Ishikawa (cell line): ENCODE measurements at regions not wholly inside any gene's neighbourhood (a gene's known extent, or its start where the extent isn't known, plus 50 kb on each side); places are given as distances from the start of the nearest gene placed in this dataset.

Source experiments
- CEBPB ChIP-seq: IDR thresholded peaks from 2 replicates; pipeline ENCODE4 v1.6.1; 2012
- CREB1 ChIP-seq: IDR thresholded peaks from 2 replicates; pipeline ENCODE4 v1.6.1; 2012; ENCODE audit warnings: low read depth
- EGR1 ChIP-seq: IDR thresholded peaks from 2 replicates; pipeline ENCODE4 v1.6.1; 2012
- EP300 ChIP-seq: IDR thresholded peaks from 2 replicates; pipeline ENCODE4 v1.6.1; 2012; ENCODE audit warnings: borderline replicate concordance
- FOXM1 ChIP-seq: IDR thresholded peaks from 2 replicates; pipeline ENCODE4 v1.6.1; 2012; ENCODE audit warnings: low read depth, borderline replicate concordance
- NFIC ChIP-seq: IDR thresholded peaks from 2 replicates; pipeline ENCODE4 v1.6.1; 2012
- RAD21 ChIP-seq: IDR thresholded peaks from 2 replicates; pipeline ENCODE4 v1.6.1; 2012; ENCODE audit warnings: low read depth
- TAF1 ChIP-seq: IDR thresholded peaks from 2 replicates; pipeline ENCODE4 v1.6.1; 2012; ENCODE audit warnings: low read depth, mild to moderate bottlenecking
- TCF12 ChIP-seq: IDR thresholded peaks from 2 replicates; pipeline ENCODE4 v1.6.1; 2012; ENCODE audit warnings: low read depth
- TEAD4 ChIP-seq: IDR thresholded peaks from 2 replicates; pipeline ENCODE4 v1.6.1; 2012
- YY1 ChIP-seq: IDR thresholded peaks from 2 replicates; pipeline ENCODE4 v1.6.1; 2012; ENCODE audit warnings: low read depth
- ZBTB7A ChIP-seq: IDR thresholded peaks from 2 replicates; pipeline ENCODE4 v1.6.1; 2012; ENCODE audit warnings: low read depth
- TF ChIP-seq, protein P1 (sequence below): IDR thresholded peaks from 2 replicates; pipeline ENCODE4 v1.6.1; 2012
- TF ChIP-seq, protein P2 (sequence below): IDR thresholded peaks from 2 replicates; pipeline ENCODE4 v1.6.1; 2012; ENCODE audit warnings: low read depth, mild to moderate bottlenecking
- TF ChIP-seq, protein P3 (sequence below): IDR thresholded peaks from 2 replicates; pipeline ENCODE4 v1.6.1; 2012

DNA sequence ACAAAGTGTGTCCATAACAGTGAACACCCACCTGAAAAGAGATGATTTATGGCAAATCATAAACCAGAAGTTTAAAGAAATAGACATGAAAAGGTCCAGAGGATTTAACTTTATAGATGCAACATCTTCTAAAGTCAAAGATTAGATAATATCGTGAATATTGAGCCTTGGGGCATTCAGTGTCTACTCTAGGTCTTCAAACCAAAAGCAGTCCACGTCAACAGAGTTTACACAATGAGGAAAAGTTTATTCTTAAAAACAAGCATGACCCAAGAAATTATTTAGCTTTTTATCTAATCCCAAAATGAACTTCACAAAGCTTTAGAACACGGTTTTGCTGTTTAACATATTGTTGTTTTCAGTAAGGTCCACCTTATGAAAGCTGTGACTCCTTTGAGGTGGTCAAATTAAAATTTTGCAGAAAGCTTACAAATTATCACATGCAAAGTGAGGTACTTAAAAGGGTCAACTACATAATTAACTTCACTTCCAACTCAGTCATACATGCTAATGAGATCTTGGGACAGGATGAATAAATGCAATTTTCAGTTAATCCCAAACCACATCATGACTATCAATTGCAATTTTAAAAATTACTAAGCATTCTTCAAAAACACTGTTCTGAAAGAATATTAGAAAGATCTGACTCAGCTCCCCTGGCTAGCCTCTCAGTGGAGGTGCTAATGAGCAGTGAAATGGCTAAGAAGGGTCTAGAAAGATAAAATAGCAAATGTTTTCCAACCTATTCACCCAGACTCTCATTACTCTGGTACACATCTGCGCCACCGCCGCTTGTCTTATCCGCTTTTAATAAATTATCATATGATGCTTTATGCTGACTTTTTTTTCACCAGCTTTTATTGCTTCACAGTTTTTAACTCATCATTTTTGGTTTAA lies 92.4 kb upstream of the WDR17 start:
- TF ChIP-seq, protein P1, sequence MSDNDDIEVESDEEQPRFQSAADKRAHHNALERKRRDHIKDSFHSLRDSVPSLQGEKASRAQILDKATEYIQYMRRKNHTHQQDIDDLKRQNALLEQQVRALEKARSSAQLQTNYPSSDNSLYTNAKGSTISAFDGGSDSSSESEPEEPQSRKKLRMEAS = no peak
- TF ChIP-seq EGR1 (no peak), FOXM1 (no peak), TEAD4 (no peak), RAD21 (no peak), YY1 (no peak), NFIC (no peak), TCF12 (no peak), TAF1 (no peak), CREB1 (no peak), ZBTB7A (no peak), CEBPB (no peak), EP300 (no peak)
- TF ChIP-seq, protein P2, sequence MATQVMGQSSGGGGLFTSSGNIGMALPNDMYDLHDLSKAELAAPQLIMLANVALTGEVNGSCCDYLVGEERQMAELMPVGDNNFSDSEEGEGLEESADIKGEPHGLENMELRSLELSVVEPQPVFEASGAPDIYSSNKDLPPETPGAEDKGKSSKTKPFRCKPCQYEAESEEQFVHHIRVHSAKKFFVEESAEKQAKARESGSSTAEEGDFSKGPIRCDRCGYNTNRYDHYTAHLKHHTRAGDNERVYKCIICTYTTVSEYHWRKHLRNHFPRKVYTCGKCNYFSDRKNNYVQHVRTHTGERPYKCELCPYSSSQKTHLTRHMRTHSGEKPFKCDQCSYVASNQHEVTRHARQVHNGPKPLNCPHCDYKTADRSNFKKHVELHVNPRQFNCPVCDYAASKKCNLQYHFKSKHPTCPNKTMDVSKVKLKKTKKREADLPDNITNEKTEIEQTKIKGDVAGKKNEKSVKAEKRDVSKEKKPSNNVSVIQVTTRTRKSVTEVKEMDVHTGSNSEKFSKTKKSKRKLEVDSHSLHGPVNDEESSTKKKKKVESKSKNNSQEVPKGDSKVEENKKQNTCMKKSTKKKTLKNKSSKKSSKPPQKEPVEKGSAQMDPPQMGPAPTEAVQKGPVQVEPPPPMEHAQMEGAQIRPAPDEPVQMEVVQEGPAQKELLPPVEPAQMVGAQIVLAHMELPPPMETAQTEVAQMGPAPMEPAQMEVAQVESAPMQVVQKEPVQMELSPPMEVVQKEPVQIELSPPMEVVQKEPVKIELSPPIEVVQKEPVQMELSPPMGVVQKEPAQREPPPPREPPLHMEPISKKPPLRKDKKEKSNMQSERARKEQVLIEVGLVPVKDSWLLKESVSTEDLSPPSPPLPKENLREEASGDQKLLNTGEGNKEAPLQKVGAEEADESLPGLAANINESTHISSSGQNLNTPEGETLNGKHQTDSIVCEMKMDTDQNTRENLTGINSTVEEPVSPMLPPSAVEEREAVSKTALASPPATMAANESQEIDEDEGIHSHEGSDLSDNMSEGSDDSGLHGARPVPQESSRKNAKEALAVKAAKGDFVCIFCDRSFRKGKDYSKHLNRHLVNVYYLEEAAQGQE = no peak
- TF ChIP-seq, protein P3, sequence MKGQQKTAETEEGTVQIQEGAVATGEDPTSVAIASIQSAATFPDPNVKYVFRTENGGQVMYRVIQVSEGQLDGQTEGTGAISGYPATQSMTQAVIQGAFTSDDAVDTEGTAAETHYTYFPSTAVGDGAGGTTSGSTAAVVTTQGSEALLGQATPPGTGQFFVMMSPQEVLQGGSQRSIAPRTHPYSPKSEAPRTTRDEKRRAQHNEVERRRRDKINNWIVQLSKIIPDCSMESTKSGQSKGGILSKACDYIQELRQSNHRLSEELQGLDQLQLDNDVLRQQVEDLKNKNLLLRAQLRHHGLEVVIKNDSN = no peak

DNA sequence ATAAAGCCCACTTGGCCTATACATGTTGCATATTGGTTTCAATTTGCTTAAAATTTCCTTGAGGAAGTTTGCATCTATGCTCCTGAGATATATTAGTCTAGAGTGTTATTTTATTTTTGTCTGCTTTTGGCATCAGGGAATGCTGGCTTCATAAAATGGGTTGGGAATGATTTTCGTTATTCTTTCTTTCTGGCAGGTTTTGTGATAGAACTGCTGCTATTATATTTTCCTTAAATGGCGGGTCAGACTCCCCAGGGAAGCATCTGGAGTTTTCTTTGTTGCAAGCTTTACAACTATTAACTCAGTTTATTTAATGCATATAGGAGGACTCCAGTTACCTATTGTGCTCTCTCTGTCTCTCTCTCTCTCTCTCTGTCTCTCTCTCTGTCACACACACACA lies 82.0 kb upstream of the WDR17 start:
- TF ChIP-seq, protein P3 = no peak
- TF ChIP-seq CREB1 (no peak), TEAD4 (no peak), NFIC (no peak), TAF1 (no peak), EP300 (no peak), YY1 (no peak), ZBTB7A (no peak), RAD21 (no peak), FOXM1 (no peak), TCF12 (no peak)
- TF ChIP-seq, protein P2 = no peak
- TF ChIP-seq, protein P1 = no peak

DNA sequence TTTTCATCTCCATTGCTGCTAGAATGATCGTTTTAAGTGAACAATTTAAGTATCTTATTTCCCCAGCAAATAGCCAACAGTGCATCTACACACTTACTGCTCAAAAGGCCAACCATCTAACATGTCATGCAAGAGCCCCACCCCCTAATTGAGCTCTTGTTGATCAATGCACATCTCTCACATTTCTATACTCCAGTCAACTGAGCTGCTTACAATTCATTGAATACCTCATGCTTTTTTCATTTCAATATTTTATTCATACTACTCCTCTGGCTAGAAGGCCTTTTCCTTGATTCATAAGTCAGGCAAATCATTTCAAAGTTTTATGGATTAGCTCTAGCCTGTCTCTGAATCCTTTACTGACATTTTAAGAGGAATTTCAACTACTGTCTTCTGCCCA lies 79.0 kb upstream of the WDR17 start:
- TF ChIP-seq TEAD4 = no peak
- no peak for TF ChIP-seq FOXM1
- no peak for TF ChIP-seq ZBTB7A
- no peak for TF ChIP-seq CREB1
- no peak for TF ChIP-seq YY1
- no peak for TF ChIP-seq CEBPB
- no peak for TF ChIP-seq RAD21
- TF ChIP-seq EP300 = no peak
- no peak for TF ChIP-seq EGR1
- TF ChIP-seq, protein P1 = no peak
- TF ChIP-seq, protein P2 = no peak
